OCI-LY1 (cell line): ENCODE measurements at regions not wholly inside any gene's neighbourhood (a gene's known extent, or its start where the extent isn't known, plus 50 kb on each side); places are given as distances from the start of the nearest gene placed in this dataset.

ENCODE experiments used
- EZH2 ChIP-seq: fragments of 200-600 bp; sonication (generic), shearing (Covaris generic); IDR thresholded peaks from 2 replicates; pipeline ENCODE4 v1.8.0; 2017; ENCODE audit warnings: borderline replicate concordance, mixed run types, mild to moderate bottlenecking, antibody characterized with exemption, low read length, moderate library complexity, mixed read lengths
- TF ChIP-seq, protein P1 (sequence below): fragments of 200-600 bp; sonication (generic), shearing (Covaris generic); IDR thresholded peaks from 2 replicates; pipeline ENCODE4 v1.5.1; 2017; ENCODE audit warnings: mild to moderate bottlenecking, antibody characterized with exemption, low read length, moderate library complexity, mixed read lengths

DNA sequence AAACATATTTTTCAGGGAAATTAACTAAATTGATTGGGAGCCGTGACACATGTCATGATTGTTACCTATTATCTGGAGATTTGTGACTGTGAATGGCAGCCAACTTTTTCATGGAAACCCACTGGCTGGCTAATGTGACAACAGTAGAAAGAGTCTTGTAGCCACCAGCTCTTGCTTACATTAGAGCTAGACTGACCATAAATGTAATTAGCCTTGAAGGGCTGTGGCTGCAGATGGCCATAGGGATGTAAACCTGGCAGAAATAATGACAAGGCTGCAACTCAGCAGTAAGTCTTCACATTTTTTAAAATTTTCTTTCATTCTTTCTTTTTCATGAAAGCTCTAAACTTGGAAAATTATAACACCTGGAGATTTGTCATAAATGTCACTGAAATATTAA lies 168.2 kb upstream of the ROBO2 start:
- TF ChIP-seq, protein P1, sequence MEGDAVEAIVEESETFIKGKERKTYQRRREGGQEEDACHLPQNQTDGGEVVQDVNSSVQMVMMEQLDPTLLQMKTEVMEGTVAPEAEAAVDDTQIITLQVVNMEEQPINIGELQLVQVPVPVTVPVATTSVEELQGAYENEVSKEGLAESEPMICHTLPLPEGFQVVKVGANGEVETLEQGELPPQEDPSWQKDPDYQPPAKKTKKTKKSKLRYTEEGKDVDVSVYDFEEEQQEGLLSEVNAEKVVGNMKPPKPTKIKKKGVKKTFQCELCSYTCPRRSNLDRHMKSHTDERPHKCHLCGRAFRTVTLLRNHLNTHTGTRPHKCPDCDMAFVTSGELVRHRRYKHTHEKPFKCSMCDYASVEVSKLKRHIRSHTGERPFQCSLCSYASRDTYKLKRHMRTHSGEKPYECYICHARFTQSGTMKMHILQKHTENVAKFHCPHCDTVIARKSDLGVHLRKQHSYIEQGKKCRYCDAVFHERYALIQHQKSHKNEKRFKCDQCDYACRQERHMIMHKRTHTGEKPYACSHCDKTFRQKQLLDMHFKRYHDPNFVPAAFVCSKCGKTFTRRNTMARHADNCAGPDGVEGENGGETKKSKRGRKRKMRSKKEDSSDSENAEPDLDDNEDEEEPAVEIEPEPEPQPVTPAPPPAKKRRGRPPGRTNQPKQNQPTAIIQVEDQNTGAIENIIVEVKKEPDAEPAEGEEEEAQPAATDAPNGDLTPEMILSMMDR: no peak
- TF ChIP-seq EZH2: no peak
